Sciatic nerve (tissue), 2 donors: ENCODE measurements at regions not wholly inside any gene's neighbourhood (a gene's known extent, or its start where the extent isn't known, plus 50 kb on each side); places are given as distances from the start of the nearest gene placed in this dataset.
"Not testable (repeated sequence)": the region's sequence is repeated elsewhere in the genome, so short reads cannot be mapped to it uniquely, and the experiment has no call there.

Experiments used
- ATAC-seq: fragments of 200-7000 bp; cut with Tn5 transposase; one replicate; pipeline ENCODE4 v1.9.1; 2020; ENCODE audit warnings: mild to moderate bottlenecking, moderate library complexity
- DNase-seq: peaks from one replicate; pipeline ENCODE4 v3.0.0-alpha.2; 2020; ENCODE audit warnings: low spot score
- intact Hi-C: fragments of 100-400 bp; cut with DNase I; formaldehyde crosslinking; loops from one replicate; pipeline ENCODE4 v1.14.2; 2022
- donor health status: DM: no; HTN: no; CAD: no.
- donor health status: DM: no; HTN: no; CAD: no.

DNA sequence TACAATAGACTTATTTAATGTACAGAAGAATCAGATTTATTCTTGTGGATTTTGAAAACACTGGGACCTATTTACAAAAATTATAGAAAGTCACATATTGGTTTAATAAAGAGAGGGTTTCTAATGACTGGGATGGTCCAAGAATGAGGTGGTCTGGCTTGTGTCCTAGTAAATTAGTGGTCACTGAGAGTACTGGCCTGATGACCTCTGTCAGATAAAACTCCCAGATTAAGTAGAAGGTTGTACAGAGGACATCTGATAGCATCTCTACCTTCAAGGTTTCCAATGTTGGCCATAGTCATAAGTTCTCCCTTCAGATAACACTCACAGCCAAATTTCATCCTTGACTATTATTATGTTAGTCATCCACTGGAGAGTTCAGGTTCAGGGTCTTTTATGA is 692.9 kb downstream of the MTRR start:
- DNase-seq: no peak
- ATAC-seq: no peak
- intact Hi-C loops: no loop called here

DNA sequence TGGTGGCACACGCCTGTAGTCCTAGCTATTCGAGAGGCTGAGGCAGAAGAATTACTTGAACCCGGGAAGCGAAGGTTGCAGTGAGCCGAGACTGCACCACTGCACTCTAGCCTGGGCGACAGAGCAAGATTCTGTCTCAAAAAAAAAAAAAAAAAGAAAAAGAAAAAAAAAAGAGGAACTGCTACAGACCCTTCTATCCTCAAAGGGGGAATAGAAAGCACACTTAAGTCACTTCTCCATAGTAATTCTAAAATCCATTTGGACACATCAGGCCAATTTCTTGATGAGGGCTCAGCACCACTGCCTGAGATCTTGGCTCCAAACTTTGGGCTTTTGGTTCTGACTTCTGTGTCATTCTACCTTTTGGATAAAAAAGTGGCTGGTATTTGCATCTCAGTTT is 694.6 kb downstream of the MTRR start:
- ATAC-seq, intact Hi-C loops, DNase-seq: not testable (repeated sequence)

DNA sequence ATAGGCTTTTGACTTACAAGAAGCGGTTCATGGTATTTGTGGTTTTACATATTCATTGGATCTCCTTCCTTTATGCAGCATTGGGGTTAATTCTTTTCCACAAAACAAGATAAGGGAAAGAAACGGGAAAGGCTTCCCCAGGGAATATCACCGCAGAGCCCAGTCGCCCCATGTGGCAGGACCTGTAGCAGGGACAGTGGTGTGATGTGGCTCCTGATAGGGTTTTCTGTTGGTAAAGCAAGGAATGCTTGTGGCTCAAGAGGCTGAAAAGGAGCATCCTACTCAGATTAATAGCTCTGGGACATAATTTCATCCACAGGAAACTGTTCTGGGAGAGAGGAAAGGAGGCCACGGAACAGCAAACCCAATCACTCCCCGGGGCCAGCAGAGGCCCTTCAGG is 699.9 kb downstream of the MTRR start:
- no peak for ATAC-seq
- intact Hi-C loops: no loop called here
- no peak for DNase-seq

DNA sequence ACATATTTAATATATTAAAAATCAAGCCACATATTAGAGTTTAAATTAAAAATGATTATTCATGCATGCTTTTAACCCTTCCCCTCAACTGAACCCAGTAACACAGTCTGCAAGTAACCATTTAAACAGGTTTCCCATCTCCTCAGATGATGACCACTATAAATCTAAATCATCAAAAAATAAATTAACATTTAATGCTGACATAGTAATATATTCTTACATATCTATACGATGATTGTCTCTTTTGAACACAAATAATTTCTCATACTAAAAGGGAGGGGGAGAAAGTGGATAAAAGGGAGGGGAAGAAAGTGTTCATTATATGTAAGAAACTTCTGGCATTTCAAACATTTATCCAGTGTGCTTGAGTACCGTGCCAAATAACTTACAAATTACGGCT is 701.6 kb downstream of the MTRR start:
- ATAC-seq (no peak), DNase-seq (no peak)
- intact Hi-C loops: no loop called here

DNA sequence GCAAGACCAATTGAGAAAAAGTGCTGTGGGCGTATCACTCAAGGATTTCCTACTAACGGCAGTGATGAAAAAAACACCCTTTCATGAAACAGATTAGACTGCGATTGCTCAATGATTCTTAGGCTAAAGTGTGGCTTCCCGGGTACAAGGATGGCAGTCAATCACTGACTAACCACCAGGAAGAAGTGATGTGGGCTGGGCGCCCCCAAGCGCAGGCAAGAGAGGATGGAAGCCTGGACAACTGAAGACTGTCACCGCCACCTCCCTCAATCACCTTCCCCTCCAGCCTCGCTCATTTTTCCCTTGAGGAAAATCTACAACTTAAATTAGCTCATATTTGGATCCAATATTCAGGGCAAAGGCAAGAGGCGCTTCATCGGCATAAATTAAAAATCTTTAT is 707.2 kb downstream of the MTRR start:
- intact Hi-C loops: no loop called here
- ATAC-seq (peak; percentile 17), DNase-seq (no peak)

DNA sequence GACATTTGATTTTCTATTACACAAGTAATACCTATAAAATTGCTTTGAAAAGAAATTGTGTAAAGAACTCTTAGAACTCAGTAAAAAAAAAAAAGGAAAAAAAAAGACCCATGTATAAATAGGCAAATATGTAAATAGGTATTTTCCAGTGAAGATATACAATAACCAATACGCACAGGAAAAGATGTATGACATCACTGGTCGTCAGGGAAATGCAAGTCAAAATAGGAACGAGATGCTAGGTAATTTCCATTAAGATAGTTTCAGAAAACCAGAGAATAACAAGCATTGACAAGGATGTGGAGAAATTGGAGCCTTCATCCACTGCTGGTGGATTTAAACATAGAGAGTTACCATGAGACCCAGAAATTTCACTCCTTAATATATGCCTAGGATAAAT is 708.8 kb downstream of the MTRR start:
- DNase-seq (no peak), ATAC-seq (no peak)
- intact Hi-C loops: no loop called here

DNA sequence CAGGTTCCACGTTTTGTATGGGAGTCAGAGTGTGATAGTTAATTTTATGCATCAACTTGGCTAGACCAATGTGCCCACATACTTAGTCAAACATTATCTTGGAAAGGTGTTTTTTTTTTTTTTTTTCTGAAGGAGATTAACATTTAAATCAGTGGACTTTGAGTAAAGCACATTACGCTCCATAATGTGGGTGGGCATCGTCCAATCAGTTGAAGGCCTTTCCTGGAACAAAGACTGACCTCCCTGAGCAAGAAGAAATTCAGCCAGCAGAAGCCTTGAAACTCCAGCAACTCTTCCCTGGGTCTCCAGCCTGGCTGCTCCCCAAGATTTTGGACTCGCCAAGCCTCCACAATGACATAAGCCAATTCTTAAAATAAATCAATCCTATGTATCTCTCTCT is 711.4 kb downstream of the MTRR start:
- ATAC-seq (no peak), DNase-seq (no peak)
- intact Hi-C loops: no loop called here

DNA sequence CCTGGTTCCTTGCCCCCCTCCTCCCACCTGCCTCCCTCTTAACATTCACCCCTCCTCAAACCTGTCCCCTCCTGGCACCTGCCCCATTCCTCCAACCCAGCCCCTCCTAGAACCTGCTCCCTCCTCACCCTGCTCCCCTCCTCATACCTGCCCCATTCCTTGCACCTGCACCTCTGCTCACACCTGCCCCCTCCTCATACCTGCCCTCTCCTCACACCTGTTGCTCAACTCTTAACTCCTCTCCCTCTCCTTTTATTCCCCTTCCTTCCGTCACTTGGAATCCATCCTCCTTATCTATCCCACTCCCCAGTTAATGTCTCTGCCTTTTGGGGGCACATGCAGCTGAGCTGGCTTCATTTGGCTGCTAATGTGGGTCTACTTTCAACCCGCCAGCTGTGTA is 712.1 kb downstream of the MTRR start:
- intact Hi-C loops: no loop called here
- no peak for ATAC-seq

DNA sequence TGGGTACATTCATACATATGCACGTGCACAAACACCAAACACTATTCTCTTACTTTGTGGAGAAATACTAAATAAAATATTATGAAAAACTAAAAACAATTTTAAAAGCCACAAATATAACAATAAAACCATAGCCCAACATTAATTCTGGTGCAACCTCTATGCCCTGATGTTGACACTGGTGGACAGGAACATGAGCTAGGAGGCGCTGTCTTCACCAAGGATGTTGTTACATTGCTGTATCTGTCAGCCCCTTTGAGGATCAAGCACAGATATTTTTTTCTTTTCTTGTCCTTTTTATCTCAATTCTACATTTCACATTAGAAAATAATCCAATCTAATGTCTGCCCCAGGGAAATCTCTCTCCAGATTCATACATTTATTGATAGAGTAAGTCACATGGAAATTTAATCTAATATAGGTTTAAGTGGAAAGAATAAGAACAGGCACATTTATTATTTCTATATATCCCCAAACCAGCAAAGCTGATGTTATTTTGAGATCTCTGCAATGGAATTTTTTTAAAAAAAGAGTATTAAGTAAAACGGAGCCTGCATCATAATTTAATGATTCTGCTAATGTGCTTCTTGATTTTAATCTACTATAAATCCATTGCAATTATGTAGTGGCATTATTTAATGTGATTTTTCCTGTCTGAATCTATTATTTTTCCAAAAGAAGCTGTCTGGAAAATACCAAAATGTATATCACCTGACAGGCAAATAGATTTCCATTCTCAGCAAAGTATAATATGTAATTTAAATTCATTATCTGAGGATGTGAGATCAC is 716.5 kb downstream of the MTRR start:
- intact Hi-C loops: no loop called here
- DNase-seq: no peak
- no peak for ATAC-seq

More for the DNA sequence above, 712.1 kb downstream of the MTRR start:
- no peak for DNase-seq

DNA sequence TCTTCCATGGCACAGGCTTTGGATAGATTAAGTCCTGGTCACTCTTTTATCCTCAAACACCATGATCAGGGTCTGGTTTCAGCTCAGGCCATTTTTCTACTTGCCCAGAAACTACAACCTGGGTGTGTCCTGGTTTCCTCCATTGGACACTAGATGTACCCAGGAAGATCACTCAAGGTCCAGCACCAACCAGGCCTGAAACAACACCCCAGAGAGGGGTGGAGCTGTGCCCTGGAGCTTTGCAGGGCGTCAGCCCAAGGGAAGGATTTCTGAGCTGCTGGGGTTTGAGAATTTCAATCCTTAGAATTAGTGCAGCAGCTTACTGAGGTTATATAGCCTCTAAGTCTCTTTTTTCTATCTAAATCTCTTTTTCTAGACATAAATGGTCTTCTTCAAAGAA is 722.0 kb downstream of the MTRR start:
- ATAC-seq (no peak), DNase-seq (no peak)
- intact Hi-C loops: no loop called here

DNA sequence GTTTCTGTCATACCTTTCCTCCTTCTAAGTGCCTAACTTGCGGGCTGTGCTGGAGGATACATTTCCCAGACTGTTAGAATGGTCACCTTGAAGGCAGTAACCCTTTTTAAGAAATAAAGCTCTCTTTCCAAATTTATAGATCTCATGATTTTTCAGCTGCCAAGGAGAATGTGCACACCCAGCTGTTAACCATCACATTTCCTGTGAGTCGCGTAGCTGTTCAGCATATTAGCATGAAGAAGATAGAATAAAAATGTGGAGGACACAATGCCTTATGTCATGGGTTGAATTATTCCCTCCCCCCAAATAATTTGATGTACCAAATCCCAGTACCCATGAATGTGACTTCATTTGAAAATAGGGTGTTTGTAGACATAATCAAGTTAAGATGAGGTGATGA is 729.4 kb downstream of the MTRR start:
- intact Hi-C loops: no loop called here
- no peak for ATAC-seq
- no peak for DNase-seq

DNA sequence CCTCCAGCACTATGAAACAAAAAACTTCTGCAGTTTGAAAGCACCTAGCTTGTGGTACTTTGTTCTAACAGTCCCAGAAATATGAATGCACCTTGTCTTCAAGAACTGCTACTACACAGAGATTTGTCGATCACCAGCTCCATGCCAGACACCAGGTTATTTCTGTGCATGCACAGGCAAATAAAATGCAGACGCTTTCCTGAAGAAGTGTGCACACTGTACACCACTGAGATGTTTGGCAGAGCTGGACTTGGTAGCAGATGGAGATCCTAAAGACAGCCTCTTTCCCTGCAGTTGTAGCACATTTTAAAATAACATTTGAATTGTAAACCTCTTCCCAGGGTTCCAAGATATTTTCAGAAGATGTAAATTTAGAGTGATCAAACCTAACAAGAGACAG is 730.0 kb downstream of the MTRR start:
- no peak for DNase-seq
- ATAC-seq: no peak
- intact Hi-C loops: no loop called here

DNA sequence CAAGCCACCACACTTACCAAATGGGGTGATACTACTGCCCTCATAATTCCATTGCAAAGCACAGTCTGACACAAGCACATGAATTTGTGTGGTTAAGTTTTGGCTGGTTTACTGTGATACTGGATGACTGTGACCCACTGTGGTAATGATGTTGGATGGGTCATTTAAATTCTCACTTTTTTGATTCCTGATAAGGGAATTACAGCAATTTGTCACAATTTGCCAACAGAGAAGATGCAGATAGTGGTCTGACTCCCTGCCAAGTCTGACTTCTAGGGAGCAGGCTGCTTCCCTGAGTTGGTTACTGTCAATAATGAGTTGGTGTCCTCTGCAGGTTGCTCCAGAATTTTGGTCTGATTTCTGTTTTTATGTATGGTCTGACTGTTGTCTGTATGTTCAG is 731.9 kb downstream of the MTRR start:
- DNase-seq (no peak), ATAC-seq (no peak)
- intact Hi-C loops: no loop called here

DNA sequence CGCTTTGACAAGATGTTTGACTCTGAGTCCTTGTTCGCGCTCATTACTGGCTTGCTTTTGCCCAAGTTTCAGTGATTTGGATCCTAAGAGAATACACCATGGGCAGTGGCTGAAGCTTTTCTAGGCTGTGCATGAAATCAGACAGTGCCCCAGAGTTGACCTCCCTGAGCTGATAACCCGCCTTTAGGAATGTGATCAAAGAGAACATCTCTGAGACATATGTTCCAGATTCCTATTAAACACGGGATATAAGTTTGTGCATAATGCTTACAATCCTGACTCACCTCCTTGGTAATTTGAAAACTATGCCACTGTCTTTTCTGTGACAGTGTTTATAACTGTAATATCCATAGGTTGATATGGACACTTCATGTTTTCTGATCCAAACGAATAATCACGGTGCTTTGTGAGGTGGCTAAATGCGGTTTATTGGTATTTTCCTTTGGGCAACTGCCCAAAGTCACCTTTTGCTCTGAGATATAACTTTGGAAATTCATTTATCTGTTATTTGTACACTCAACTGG is 732.9 kb downstream of the MTRR start:
- no peak for ATAC-seq
- no peak for DNase-seq
- intact Hi-C loops: no loop called here

DNA sequence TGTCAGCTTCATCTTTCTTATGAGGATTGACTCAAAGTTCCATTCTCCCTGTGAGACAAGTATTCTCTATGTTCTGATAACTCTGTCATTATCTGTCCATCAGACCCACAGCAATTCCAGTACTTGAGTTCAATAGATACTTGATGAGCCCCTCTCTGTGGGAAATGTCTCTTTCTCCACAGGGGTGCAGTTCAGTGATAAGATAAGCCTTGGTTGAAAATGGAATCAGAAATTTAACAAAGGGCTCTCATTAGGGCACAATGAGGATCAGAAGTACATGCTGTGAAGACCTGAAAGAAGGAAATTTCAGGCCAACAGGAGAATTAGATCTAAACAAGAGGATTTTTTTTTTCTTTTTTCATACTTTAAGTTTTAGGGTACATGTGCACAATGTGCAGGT is 737.3 kb downstream of the MTRR start:
- intact Hi-C loops: no loop called here
- DNase-seq (no peak), ATAC-seq (no peak)

DNA sequence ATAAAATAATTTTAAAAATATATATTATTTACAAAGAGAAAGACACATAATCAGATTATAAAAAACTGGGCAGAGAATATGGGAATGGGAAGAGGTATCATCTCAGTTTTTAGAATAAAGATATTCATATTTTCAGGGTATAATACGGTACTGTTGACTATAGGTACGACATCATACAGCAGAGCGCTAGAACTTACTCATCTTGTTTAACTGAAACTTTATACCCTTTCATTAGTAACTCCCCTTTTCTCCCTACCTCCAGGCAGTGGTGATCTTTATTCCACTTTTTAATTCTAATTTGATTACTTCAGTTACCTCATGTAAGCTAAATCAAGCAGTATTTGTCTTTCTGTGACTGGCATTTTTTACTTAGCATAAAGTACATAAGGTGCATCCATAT is 742.1 kb downstream of the MTRR start:
- no peak for ATAC-seq
- intact Hi-C loops: no loop called here

DNA sequence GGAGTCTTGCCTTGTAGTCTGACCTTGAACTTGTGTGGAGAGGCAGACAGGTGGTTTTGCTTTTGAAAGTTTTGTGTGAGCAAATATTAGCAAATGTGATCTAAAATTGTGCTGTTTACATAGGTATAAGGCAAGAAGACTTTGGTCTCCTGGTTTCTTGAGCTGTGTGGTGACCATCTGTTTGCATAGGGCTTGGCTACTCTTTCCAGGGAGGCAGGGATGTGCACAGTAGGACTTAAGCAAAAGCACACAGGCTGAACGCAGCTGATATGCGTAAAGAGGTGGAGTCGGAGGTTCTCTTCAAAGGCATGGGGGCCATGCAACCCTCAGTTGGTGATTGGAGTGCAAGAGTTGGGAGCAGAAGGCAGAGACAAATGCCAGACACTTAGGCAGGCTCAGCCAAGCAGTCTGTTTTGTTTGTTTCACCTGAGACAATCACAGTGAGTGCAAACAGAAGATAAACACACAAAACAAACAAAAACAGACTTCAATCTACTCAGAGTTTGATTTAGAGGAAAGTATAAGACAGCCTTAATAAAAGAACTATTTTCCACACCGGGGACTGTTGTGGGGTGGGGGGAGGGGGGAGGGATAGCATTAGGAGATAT is 744.2 kb downstream of the MTRR start:
- ATAC-seq (no peak), DNase-seq (no peak)
- intact Hi-C loops: no loop called here

More for the DNA sequence above, 742.1 kb downstream of the MTRR start:
- no peak for DNase-seq

DNA sequence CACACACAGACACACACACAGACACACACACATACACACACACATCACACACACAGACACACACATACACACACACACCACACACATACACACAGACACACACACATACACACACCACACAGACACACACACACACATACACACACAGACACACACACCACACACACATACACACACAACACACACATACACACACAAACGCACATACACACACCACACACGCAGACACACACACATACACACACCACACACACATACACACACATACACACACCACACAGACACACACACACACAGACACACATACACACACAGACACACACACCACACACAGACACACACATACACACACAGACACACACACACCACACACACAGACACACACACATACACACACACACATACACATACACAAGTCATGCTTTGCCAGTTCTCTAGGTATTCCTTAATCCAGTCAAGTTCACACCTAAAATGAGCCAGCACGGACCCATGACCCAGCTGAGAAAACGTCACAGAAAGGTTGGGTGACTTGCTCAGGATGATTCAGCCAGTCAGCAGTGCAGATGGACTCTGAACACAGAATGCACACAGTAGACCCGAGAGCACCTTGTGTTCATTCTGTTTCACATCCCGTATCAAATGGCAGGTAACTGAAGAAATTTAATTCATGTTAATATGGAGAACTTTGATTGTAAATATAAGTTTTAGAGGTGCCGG is 746.4 kb downstream of the MTRR start:
- no peak for ATAC-seq
- DNase-seq: no peak
- intact Hi-C loops: no loop called here

DNA sequence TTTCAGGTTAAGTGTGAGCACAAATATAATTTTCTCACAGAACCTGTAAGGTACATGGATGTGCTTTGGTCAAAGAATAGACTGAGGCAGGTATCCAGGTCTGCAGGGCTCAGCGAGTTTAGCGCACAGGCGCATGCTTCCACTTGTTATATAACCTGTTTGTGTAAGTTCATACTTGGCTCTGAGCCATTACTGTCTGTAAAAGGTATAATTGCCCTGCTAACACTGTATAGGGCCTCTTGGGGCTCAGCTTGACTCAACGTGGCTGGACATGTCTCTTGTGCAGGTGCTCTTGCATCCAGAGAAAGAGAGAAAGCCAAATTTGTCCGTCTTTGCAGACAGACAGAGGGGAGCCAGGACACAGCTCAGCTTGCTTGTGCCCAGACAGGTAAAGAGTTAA is 759.6 kb downstream of the MTRR start:
- ATAC-seq: no peak
- intact Hi-C loops: no loop called here

DNA sequence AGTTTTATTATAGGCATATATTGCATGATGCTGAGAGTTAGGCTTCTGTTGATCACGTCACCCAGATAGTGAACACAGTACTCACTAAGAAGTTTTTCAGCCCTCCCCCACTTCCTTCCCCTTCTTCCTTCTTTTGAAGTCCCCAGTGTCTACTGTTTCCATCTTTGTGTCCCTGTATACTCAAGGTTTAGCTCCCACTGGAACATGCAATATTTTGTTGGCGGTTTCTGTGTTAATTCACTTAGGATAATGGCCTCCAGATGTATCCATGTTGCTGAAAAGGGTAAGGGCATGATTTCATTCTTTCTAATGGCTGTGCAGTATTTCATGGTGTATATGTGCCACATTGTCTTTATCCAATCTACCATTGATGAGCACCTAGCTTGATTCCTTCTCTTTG is 764.3 kb downstream of the MTRR start:
- intact Hi-C loops: no loop called here
- ATAC-seq (no peak), DNase-seq (no peak)

More for the DNA sequence above, 759.6 kb downstream of the MTRR start:
- DNase-seq: no peak
